ENCODE measurements at regions not wholly inside any gene's neighbourhood (a gene's known extent, or its start where the extent isn't known, plus 50 kb on each side); places are given as distances from the start of the nearest gene placed in this dataset.

DNA sequence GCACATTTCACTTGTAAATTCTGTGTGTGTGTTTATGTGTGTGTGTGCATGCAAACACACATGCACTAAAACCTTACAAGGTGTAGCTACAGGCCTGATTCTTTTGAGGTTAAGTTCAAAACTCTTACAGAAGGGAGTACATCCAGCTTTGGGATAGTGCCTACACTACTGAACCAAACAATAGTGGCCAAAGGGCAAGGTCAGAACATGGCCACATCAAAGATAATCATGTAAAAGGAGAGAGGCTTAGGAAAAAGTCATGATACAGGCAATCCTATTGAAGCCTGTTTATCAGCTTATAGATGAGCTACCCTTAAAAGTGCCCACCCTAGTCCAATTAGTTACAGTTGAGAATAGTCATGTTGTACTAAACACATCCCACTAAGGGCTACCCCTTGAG is 139.6 kb downstream of the IDS start:
- Histone ChIP-seq H2BK12ac (ENCODE audit: low read length) (no peak overlapping the region), H2BK5ac (ENCODE audit: low read length) (no peak overlapping the region), H3K18ac (ENCODE audit: low read length) (no peak overlapping the region), H3K36me3 (replicated peaks in 1 of 2; ENCODE audit: control insufficient read depth in 2 of 2, insufficient read depth in 2 of 2, low read length in 2 of 2) (no peaks in the 10 kb centered on the region), H2BK15ac (ENCODE audit: low read length) (no peak overlapping the region), H3K4ac (ENCODE audit: low read length) (no peak overlapping the region), H3K4me3 (ENCODE audit: low read length in 2 of 2) (no peak overlapping the region), H3K79me1 (ENCODE audit: low read depth, low read length) (no peaks in the 10 kb centered on the region), H2AK5ac (ENCODE audit: low read depth, low read length) (no peak overlapping the region), H3K4me2 (ENCODE audit: insufficient read depth, low read length, poor library complexity, severe bottlenecking) (no peak overlapping the region), H3K27ac (replicated peaks; ENCODE audit: low read length) (no peak overlapping the region), H4K91ac (ENCODE audit: low read depth, low read length, poor library complexity) (no peak overlapping the region), H4K8ac (ENCODE audit: low read depth, low read length) (no peak overlapping the region), H3K9me3 (replicated peaks in 1 of 2; ENCODE audit: control insufficient read depth in 2 of 2, insufficient read depth in 1 of 2, low read depth in 1 of 2, low read length in 2 of 2) (no peaks in the 10 kb centered on the region), H2BK120ac (ENCODE audit: low read depth, low read length) (no peak overlapping the region), H3K14ac (ENCODE audit: low read length) (no peak overlapping the region), H3K23ac (ENCODE audit: low read depth, low read length, poor library complexity) (no peak overlapping the region), H3K4me1 (ENCODE audit: control insufficient read depth in 2 of 2, insufficient read depth in 1 of 2, low read depth in 1 of 2, low read length in 2 of 2) (no peaks in the 10 kb centered on the region), H2AFZ (ENCODE audit: low read length) (no peak overlapping the region), H3K27me3 (ENCODE audit: control insufficient read depth in 3 of 3, insufficient read depth in 3 of 3, low read depth in 1 of 3, low read length in 3 of 3) (no peaks in the 10 kb centered on the region), H3K9ac (ENCODE audit: low read depth, low read length, poor library complexity) (no peak overlapping the region)
- DNase-seq (ENCODE audit: low spot score) = no peak

DNA sequence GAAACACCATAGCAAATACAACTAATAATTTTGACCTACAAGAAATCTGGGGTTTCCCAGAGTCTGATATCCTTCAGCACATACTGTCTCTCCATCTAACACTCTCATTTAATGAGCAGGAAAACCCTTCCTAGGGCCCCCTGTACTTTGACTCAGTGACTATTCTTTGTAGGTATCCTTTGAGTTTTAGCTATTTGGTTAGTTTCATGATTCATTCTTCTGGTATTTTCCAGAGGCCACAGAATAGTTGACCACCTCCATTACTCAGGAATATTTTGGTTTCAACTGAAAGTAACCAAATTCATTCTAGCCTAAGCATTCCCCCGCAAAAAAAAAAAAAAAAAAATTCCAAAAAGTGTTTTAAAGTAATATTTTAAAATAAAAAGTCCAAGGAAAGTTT is 140.0 kb downstream of the IDS start:
- Histone ChIP-seq H3K79me1 (ENCODE audit: low read depth, low read length) (no peaks in the 10 kb centered on the region), H4K91ac (ENCODE audit: low read depth, low read length, poor library complexity) (no peak overlapping the region), H2AK5ac (ENCODE audit: low read depth, low read length) (no peak overlapping the region), H3K36me3 (replicated peaks in 1 of 2; ENCODE audit: control insufficient read depth in 2 of 2, insufficient read depth in 2 of 2, low read length in 2 of 2) (no peaks in the 10 kb centered on the region), H2BK15ac (ENCODE audit: low read length) (no peak overlapping the region), H3K14ac (ENCODE audit: low read length) (no peak overlapping the region), H2AFZ (ENCODE audit: low read length) (no peak overlapping the region), H3K4me1 (ENCODE audit: control insufficient read depth in 2 of 2, insufficient read depth in 1 of 2, low read depth in 1 of 2, low read length in 2 of 2) (no peaks in the 10 kb centered on the region), H3K27ac (replicated peaks; ENCODE audit: low read length) (no peak overlapping the region), H2BK5ac (ENCODE audit: low read length) (no peak overlapping the region), H3K23ac (ENCODE audit: low read depth, low read length, poor library complexity) (no peak overlapping the region), H3K4ac (ENCODE audit: low read length) (no peak overlapping the region), H3K4me3 (ENCODE audit: low read length in 2 of 2) (no peak overlapping the region), H3K9me3 (replicated peaks in 1 of 2; ENCODE audit: control insufficient read depth in 2 of 2, insufficient read depth in 1 of 2, low read depth in 1 of 2, low read length in 2 of 2) (no peaks in the 10 kb centered on the region), H3K27me3 (ENCODE audit: control insufficient read depth in 3 of 3, insufficient read depth in 3 of 3, low read depth in 1 of 3, low read length in 3 of 3) (no peaks in the 10 kb centered on the region), H3K4me2 (ENCODE audit: insufficient read depth, low read length, poor library complexity, severe bottlenecking) (no peak overlapping the region), H2BK120ac (ENCODE audit: low read depth, low read length) (no peak overlapping the region), H3K18ac (ENCODE audit: low read length) (no peak overlapping the region), H3K9ac (ENCODE audit: low read depth, low read length, poor library complexity) (no peak overlapping the region), H4K8ac (ENCODE audit: low read depth, low read length) (no peak overlapping the region), H2BK12ac (ENCODE audit: low read length) (no peak overlapping the region)
- DNase-seq (ENCODE audit: low spot score) = no peak
- no CpG with 5 or more reads among the region's 1 CpG for WGBS, 2 donors (ENCODE audit: extremely low coverage in 2 of 2, insufficient read length in 2 of 2, insufficient replicate concordance in 1 of 2)

GRCh38 chrX:149363965-149364364 is 141.1 kb downstream of the IDS start:
- WGBS, 2 donors (ENCODE audit: extremely low coverage in 2 of 2, insufficient read length in 2 of 2, insufficient replicate concordance in 1 of 2) = no CpG with 5 or more reads among the region's 2 CpGs
- Histone ChIP-seq H3K9ac (ENCODE audit: low read depth, low read length, poor library complexity) (no peak overlapping the region), H3K4ac (ENCODE audit: low read length) (no peak overlapping the region), H3K27me3 (ENCODE audit: control insufficient read depth in 3 of 3, insufficient read depth in 3 of 3, low read depth in 1 of 3, low read length in 3 of 3) (no peaks in the 10 kb centered on the region), H3K27ac (replicated peaks; ENCODE audit: low read length) (no peak overlapping the region), H3K18ac (ENCODE audit: low read length) (no peak overlapping the region), H3K79me1 (ENCODE audit: low read depth, low read length) (no peaks in the 10 kb centered on the region), H3K36me3 (replicated peaks in 1 of 2; ENCODE audit: control insufficient read depth in 2 of 2, insufficient read depth in 2 of 2, low read length in 2 of 2) (no peaks in the 10 kb centered on the region), H2BK12ac (ENCODE audit: low read length) (no peak overlapping the region), H3K4me2 (ENCODE audit: insufficient read depth, low read length, poor library complexity, severe bottlenecking) (no peak overlapping the region), H2BK15ac (ENCODE audit: low read length) (no peak overlapping the region), H3K9me3 (replicated peaks in 1 of 2; ENCODE audit: control insufficient read depth in 2 of 2, insufficient read depth in 1 of 2, low read depth in 1 of 2, low read length in 2 of 2) (no peaks in the 10 kb centered on the region), H3K23ac (ENCODE audit: low read depth, low read length, poor library complexity) (no peak overlapping the region), H3K4me3 (ENCODE audit: low read length in 2 of 2) (no peak overlapping the region), H4K91ac (ENCODE audit: low read depth, low read length, poor library complexity) (no peak overlapping the region), H4K8ac (ENCODE audit: low read depth, low read length) (no peak overlapping the region), H3K14ac (ENCODE audit: low read length) (no peak overlapping the region), H2AFZ (ENCODE audit: low read length) (no peak overlapping the region), H3K4me1 (ENCODE audit: control insufficient read depth in 2 of 2, insufficient read depth in 1 of 2, low read depth in 1 of 2, low read length in 2 of 2) (no peaks in the 10 kb centered on the region), H2BK120ac (ENCODE audit: low read depth, low read length) (no peak overlapping the region), H2AK5ac (ENCODE audit: low read depth, low read length) (no peak overlapping the region), H2BK5ac (ENCODE audit: low read length) (no peak overlapping the region)
- no peak for DNase-seq (ENCODE audit: low spot score)

DNA sequence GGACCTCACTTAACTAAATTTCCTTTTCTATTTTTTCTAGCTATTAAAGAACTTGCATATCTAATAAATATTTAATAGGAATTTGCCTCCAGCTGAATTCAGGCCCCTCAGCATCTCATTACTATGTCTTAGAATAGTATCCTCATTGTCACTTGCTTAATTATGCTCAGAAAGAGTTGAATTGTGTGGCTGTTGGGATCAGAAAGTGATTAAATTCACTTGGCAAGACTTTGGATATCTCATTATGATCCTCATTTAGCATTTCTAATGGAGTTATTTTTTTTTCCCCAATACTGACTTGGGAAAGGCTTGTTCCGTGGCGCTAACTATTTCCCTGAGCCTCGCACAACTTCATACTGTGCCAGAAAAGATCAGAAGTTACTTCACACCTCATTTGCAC is 158.8 kb downstream of the IDS start:
- Histone ChIP-seq H3K18ac (ENCODE audit: low read length) (no peak overlapping the region), H2BK12ac (ENCODE audit: low read length) (no peak overlapping the region), H2AK5ac (ENCODE audit: low read depth, low read length) (no peak overlapping the region), H3K9me3 (replicated peaks in 1 of 2; ENCODE audit: control insufficient read depth in 2 of 2, insufficient read depth in 1 of 2, low read depth in 1 of 2, low read length in 2 of 2) (no peaks in the 10 kb centered on the region), H4K8ac (ENCODE audit: low read depth, low read length) (no peak overlapping the region), H3K4ac (ENCODE audit: low read length) (no peak overlapping the region), H3K14ac (ENCODE audit: low read length) (no peak overlapping the region), H3K27ac (replicated peaks; ENCODE audit: low read length) (no peak overlapping the region), H3K79me1 (ENCODE audit: low read depth, low read length) (no peaks in the 10 kb centered on the region), H3K4me2 (ENCODE audit: insufficient read depth, low read length, poor library complexity, severe bottlenecking) (no peak overlapping the region), H2BK120ac (ENCODE audit: low read depth, low read length) (no peak overlapping the region), H2BK5ac (ENCODE audit: low read length) (no peak overlapping the region), H3K4me3 (ENCODE audit: low read length in 2 of 2) (no peak overlapping the region), H3K36me3 (replicated peaks in 1 of 2; ENCODE audit: control insufficient read depth in 2 of 2, insufficient read depth in 2 of 2, low read length in 2 of 2) (no peaks in the 10 kb centered on the region), H3K4me1 (ENCODE audit: control insufficient read depth in 2 of 2, insufficient read depth in 1 of 2, low read depth in 1 of 2, low read length in 2 of 2) (no peaks in the 10 kb centered on the region), H3K9ac (ENCODE audit: low read depth, low read length, poor library complexity) (no peak overlapping the region), H2BK15ac (ENCODE audit: low read length) (no peak overlapping the region), H3K23ac (ENCODE audit: low read depth, low read length, poor library complexity) (no peak overlapping the region), H4K91ac (ENCODE audit: low read depth, low read length, poor library complexity) (no peak overlapping the region), H2AFZ (ENCODE audit: low read length) (no peak overlapping the region), H3K27me3 (ENCODE audit: control insufficient read depth in 3 of 3, insufficient read depth in 3 of 3, low read depth in 1 of 3, low read length in 3 of 3) (no peaks in the 10 kb centered on the region)
- no CpG with 5 or more reads among the region's 3 CpGs for WGBS, 2 donors (ENCODE audit: extremely low coverage in 2 of 2, insufficient read length in 2 of 2, insufficient replicate concordance in 1 of 2)
- DNase-seq (ENCODE audit: low spot score) = no peak

Data from neuronal stem cell (in vitro differentiated cells).